ENCODE measurements at regions not wholly inside any gene's neighbourhood (a gene's known extent, or its start where the extent isn't known, plus 50 kb on each side); places are given as distances from the start of the nearest gene placed in this dataset.

DNA sequence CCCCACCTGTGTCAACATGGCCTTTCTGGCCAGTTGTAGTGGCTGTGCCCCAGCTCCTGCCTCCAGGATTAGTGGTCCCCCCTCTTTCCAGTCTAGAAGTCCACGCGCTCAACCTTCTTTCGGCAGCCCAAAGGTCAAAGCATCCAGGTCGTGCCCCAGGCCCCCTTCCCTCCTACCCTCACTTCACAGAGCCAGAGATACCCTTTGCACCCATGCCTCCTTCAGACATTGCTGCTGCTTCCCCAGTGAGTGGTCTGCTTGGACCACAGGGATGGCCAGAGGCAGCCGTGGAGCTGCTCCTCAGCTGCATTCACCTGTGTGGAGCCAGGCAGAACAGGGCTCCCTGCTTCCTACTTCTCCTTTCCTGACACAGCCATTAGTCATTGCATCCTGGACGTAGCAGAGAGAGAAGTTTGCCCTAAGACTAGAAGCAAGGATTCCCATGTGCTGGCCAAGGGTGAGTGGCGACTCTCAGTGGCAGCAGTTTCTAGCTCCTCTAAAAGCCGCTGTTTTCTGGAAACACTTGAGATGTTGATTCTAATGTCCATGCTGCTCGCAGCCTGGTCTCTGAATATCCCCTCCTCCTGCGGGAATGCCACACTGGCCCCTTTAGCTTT, 243.1 kb upstream of the SHH start:
- TF ChIP-seq, protein P1, sequence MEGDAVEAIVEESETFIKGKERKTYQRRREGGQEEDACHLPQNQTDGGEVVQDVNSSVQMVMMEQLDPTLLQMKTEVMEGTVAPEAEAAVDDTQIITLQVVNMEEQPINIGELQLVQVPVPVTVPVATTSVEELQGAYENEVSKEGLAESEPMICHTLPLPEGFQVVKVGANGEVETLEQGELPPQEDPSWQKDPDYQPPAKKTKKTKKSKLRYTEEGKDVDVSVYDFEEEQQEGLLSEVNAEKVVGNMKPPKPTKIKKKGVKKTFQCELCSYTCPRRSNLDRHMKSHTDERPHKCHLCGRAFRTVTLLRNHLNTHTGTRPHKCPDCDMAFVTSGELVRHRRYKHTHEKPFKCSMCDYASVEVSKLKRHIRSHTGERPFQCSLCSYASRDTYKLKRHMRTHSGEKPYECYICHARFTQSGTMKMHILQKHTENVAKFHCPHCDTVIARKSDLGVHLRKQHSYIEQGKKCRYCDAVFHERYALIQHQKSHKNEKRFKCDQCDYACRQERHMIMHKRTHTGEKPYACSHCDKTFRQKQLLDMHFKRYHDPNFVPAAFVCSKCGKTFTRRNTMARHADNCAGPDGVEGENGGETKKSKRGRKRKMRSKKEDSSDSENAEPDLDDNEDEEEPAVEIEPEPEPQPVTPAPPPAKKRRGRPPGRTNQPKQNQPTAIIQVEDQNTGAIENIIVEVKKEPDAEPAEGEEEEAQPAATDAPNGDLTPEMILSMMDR (IDR thresholded peaks at IDR 0.05 in 8 of 11, conservative IDR thresholded peaks at IDR 0.05 in 3 of 11), result no peak
- no peak for TF ChIP-seq POLR2A (IDR thresholded peaks at IDR 0.05)
- TF ChIP-seq POLR2AphosphoS5 (IDR thresholded peaks at IDR 0.05), result no peak
